Right lung (tissue), 2 donors: ENCODE measurements at regions not wholly inside any gene's neighbourhood (a gene's known extent, or its start where the extent isn't known, plus 50 kb on each side); places are given as distances from the start of the nearest gene placed in this dataset.
"Not testable (repeated sequence)": the region's sequence is repeated elsewhere in the genome, so short reads cannot be mapped to it uniquely, and the experiment has no call there.

Experiments used
- DNase-seq, 2 donors: peaks; one replicate each; pipeline ENCODE4 v3.0.0-alpha.2; 2013

DNA sequence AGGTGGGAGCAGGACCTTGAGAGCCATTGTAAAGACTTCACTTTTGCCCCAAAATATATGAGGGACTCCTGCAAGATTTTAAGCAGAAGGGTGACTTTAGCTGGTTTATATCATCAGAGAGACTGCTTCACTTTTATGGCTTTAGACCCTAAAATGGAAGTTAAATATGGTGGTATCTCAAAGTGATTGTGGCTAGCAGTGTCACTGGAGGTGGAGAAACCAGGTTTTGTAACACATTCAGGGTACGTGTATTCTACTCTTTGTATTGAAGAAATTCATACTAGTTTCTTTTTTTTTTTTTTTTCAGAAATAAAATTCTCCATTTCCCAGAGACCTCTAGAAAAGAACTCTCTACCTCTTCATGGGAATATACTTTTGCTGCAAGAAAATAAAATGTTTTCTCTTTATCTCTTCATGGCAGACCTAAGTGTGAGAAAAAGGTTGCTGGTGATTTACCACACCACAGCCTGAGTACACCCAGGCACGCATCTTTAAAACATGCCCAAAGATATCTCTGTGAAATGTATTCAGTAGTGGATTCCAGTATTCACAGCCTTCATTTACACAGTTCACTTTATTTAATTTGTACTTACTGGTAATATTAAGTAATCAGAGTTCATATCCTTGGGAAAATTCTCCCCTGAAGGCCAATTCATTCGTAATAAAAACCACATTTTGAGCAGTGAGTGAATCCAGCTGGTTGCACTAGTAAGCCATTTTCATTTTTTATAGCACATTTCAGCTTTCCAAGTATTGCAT lies 74.3 kb upstream of the GUCY1A1 start:
- peak in 1 of 2 donors; percentile 85 for DNase-seq

DNA sequence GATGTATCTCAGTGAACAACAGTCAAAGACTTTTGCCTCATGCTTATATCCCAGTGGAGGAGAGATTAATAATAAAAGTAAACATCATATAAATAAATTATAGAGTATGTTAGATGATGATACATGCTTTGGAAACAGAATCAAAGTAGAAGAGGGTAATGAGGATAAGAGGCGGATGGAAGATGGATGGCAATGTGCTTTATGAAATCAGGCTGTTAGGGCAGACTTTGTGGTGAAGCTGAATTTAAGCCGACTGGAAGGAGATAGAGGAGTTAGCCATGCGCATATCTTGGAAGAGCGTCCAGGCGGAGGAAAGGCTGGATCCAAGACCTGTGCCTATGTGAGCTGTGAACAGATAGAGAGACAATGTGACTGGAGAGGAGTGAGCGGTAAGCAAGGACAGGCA lies 74.9 kb upstream of the GUCY1A1 start:
- peak; percentile 71 to 84 for DNase-seq

DNA sequence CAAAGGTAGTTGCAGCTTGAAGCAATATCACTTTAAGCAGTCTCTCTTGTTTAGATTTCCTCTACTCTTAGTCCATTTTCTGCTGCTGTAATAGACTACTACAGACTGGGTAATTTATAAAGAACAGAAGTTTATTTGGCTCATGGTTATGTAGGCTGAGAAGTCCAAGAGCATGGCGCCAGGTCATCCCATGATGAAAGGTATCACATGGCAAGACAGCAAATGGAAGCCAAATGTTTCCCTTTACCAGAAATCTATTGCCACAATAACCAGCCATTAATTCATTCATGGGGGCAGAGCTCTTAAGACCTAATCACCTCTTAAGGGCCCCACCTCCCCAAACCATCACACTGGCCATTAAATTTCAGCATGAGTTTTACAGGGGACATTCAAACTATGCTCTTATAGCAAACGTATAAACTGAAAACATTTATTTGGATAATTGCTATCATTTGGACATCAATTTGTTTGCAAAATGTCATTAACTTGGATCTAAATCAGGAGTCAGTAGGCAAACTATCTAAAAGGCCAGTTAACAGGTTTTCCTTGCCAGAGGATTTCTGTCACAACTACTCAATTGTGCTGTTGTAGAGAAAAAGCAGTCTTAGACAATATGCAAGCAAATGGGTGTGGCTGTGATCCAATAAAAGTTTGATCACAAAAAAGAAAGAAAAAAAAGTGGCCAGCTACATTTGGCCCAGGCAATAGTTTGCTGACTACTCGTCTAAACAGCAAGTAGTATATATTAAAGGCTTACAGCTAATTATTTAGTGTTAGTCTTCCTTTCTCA lies 75.7 kb upstream of the GUCY1A1 start:
- DNase-seq = peak; percentile 88 to 94

DNA sequence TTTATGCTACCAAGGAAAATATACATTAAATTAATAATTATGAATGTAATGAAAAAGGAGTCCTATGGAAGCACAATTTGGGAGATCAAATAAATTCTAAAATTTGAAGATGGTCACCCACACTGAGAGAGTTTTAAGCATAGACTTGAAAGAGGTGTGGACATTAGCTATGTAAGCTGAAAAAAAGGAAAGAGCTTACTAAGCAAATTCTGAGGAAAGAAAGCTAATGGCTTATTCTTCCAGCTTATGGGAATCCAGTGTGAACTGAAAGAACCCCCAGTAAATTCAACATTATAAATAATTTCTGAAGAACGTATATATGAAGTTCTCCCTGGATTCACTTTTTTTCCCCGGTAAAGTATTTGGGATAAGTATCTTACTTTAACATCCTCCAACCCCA lies 78.2 kb upstream of the GUCY1A1 start:
- DNase-seq = no peak

DNA sequence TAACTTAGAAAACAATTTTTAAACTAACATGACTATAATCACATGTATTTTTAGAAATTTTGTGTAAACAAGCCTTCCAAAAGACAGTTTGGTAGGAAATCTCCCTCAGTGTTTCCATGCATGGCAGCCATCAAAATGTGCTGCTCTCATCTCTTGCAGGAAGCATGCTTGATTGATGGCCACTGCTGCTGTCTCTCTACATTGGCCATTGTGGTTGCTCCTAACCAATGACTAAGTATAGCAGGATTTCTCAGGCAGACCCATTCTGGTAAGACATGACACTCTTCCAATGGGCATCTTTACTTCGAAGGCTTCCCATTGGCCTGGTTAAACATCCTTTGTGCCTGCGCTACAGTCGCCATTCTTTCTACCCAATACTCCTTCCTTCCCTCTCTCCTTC lies 78.9 kb upstream of the GUCY1A1 start:
- DNase-seq = no peak

DNA sequence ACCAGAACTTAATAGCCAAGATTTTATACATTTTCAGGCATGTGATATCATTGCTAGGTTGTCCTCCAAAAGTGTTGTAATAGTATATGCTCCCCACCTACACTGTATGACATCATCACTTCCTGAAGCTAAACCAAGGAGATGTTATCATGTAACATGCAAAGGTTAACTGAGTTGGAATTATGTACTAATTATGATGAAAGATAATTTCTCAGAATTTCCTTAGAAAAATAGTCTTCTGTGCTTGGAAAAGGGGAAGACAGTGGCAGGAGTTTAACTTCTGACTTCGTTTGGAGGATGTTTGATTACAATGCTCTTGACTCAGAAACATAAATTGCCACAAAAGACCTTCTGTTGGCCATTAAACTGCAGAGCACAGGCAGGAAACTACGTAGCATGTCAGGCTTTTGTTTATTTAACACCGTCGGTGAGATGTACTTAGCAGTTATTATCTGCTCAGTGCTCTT lies 83.6 kb upstream of the GUCY1A1 start:
- DNase-seq = no peak

DNA sequence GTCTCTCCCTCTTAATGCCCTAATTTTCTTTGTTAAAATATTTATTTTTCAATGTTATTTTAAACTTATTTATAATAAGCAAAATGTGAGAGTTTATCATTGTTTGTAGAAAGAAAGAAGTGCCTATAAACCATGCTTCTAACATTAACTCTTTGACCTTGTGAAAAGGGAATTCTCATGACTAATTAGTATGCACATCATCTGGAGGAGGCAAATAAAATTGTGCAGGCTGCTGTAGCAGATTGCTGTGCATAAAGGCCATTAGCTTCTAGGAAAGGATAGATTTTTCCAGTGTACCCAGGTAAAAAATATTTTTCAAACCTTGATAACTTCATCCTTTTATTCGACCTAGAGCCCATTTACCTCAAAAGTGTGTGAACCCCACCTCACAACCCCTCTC lies 84.6 kb upstream of the GUCY1A1 start:
- DNase-seq = no peak

DNA sequence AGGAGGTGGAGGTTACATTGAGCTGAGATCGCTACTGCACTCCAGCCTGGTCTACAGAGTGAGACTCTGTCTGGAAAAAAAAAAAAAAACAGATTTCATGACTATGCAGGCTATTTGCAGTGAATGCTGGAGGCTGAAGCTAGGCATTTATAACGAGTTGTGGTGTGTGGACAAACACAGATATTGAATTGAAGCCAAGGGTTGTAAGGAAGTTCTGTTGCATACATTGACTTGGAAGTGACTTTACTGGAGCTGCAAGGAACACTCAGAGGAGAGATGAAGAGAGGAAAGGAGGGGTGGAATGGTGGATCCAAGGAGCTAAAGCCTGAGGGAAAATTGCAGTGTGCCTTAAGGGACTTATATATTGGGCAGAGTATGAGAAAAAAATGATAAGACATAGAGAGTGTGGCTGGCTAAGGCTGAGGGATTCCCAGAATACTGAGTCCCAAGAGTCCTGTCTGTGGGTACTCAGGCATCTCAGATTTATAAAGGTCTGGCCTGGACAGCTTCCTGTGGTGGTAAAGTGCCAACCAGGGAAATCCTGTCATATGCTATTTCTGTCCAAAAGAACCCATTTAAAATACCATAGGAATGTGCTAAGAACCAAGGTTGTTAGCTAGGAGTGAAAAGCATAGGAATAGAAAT lies 87.8 kb upstream of the GUCY1A1 start:
- peak in 1 of 2 donors; percentile 25 for DNase-seq

DNA sequence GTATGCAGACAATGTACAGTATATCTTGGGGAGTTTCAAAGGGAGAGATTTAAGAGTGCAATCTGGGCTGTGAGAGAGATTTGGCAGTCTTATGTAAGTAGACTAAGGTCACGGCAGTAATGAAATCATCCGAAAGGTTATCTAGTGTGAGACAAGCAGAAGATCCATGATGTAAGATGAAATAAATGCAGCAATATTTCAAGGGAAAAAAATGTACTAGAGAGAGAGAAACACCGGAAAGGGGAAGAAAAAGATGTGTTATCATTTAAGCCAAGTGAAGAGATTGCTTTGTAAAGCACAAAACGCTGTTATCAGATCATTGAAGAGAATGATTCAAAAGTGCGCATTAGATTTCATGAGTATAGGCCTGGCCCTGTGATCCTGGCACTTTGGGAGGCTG lies 88.4 kb upstream of the GUCY1A1 start:
- DNase-seq = peak in 1 of 2 donors; percentile 33

DNA sequence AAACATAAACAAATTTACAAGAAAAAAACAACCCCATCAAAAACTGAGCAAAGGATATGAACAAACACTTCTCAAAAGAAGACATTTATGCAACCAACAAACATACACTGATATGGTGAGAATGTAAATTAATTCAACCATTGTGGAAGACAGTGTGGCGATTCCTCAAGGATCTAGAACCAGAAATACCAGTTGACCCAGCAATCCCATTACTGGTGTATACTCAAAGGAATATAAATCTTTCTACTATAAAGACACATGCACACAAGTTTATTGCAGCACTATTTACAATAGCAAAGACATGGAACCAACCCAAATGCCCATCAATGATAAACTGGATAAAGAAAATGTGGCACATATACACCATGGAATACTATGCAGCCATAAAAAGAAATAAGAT lies 92.3 kb upstream of the GUCY1A1 start:
- not testable (repeated sequence) for DNase-seq

DNA sequence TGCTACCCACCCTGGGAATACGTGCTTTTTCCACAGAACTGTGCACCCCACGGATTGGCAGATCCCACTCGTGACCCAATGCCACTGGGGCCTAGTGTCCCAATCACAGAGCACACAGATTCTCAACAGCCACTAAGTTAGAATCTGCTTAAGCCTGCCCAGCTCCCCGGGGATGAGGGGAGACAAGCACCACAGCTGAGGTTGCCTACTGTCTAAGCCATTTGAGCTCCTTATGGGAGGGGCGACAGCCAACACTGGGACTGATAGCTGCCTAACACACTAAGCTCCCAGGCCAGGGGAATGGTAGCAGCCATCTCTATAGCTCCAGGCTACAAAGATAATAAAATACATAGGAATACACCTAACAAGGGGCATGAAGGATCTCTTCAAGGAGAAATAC lies 93.5 kb upstream of the GUCY1A1 start:
- no peak for DNase-seq

DNA sequence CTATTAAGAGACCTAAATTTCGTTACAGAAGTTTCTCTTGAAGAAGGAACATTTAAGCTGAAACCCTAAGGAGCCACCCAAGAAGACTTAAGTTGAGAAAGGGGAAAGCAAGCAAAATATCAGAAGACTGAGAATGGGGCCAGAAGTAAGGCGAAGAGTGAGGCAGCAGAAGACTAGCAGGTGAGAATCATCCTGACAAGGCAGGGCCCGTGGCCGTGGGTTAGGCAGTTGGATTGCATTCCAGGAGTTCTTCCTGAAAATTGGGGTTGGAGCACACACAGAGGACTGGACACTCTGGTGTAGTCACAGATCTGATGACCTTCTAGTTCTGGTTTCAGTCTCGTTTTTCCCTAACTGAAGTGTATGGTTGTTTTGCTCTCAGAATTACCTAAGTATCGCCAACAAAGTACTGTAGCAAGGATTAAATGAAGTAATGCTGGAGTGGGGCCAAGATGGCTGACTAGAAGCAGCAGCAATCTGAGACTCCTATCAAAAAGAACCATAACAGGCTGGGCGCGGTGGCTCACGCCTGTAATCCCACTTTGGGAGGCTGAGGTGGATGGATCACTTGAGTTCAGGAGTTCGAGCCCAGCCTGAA lies 94.4 kb upstream of the GUCY1A1 start:
- no peak for DNase-seq

DNA sequence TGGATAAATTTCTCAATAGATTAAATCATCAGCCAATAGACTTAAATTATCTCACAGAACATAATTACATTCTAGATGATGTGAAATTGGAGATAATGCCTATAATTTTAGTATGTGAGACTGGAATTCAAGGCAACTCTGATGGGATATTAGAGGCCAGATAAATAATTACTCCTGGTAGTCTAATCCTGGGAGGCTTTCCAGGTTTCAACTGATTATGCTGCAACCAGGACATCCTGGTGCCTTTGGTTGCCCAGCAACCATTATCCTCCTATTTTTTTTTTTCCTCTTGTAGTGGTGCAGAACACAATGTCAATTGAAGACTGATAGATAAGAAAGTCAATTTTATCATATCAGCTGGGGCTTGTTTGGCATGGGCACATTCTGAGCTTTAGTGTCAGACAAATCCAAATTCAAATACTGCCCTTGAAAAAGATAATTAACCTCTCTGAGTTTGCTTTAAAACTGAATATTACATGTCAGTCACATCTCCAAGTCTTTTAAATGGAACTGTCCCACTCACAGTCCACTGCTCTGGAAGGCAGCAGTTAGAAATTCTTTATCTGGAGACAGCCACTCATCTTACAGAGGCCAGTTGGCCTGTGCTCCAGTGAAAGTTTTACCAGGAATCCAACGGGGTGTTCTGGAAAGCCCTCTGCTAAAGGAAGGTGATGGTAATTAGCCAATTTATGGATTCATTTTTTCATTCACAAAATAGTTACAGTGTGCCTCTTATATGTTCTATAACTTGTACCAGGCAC lies 95.3 kb upstream of the GUCY1A1 start:
- DNase-seq = no peak

DNA sequence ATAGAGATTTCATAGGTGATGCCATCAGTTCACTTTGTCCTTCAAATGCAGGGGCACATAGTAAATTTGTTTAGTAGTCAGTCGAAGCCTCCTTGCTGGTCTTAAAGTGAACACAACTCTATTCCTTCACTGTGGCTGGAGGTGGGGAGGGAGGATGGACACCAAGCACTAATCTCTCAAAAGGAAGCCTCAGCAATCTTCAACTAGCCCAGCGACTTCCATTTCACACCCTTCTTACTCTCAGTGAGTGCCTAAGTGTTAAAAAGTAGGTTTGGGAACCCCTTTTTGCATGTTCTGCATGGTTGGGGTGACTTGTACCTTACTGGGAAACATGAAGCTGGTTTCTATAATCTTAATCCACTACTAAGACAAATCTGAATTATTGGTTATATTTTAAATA lies 96.0 kb upstream of the GUCY1A1 start:
- no peak for DNase-seq

DNA sequence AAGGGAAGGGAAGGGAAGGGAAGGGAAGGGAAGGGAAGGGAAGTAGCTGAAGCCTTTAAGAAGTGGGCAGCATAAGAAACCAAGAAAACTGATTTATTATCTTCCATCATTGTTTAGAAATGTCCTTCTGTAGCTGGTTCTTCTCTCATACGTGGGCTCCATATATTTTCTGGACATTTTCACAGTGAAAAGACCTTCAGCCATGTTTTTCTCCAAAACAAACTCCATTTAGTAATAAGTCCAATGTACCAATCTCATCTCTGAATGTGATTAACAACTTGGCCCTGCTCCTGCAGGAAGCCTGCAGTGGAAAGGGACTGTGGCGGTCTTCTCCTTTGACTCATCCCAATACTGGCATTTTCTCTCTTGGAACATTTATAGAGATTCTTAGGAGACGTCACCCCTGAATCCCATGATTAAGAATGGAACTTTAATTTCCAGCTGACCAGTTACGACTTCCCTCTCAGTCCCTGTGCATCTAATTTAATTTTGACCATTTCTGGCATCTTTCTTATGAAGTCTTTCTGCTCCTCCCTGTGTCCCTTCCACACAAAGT lies 96.6 kb upstream of the GUCY1A1 start:
- no peak for DNase-seq

DNA sequence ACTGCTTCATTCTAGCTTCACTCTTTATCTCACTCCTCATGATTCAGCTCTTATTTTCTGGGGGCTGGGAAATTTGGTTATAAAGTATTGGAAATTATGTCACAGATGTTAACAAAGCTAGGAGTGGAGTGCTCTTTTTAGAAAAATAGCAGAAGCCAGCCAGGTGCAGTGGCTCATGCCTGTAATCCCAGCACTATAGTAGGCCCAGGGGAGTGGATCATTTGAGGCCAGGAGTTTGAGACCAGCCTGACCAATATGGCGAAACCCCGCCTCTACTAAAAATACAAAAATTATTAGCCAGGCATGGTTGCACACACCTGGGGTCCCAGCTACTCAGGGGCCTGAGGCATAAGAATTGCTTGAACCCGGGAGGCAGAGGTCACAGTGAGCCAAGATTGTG lies 97.2 kb upstream of the GUCY1A1 start:
- DNase-seq = no peak

DNA sequence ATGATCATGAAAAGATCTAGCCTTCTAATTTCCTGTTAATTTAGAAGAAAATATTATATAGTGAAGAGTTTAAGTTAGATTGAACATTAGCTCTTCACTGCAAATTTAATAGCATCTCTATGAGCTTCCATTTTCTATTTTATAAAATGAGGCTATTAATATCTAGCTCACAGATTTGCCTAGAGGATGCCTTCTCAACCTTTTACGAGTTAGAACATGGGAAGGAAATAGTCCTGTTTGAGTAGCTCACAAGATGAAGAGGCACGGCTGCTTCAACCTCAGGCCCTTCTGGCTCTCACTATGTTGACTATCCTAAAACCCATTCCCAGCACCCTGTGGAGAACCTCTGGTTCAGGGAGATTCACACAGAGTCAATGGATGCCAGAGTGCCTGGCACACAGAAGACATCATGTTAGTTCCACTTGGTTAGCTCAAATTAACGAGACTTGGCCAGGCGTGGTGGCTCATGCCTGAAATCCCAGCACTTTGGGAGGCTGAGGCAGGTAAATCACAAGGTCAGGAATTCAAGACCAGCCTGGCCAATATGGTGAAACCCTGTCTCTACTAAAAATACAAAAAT lies 97.9 kb upstream of the GUCY1A1 start:
- DNase-seq = no peak

DNA sequence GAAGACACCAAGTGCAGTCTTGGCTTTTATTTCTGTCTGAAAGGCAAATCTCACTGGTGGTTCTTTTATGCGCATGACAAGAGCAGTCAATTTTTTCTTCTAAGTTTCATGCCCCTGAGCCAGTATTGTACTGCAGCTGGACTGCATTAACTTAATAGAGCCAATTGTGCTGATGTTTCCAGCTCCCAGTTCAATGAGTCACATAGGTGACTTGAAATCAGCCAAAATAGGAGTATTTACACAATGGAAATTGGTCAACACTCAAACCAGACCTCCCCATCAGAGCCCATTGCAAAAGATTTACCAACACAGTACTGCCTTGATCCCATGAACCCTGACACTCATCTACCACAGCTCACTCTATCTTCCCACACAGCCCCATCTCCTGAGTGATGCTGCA lies 100.3 kb upstream of the GUCY1A1 start:
- DNase-seq = no peak

DNA sequence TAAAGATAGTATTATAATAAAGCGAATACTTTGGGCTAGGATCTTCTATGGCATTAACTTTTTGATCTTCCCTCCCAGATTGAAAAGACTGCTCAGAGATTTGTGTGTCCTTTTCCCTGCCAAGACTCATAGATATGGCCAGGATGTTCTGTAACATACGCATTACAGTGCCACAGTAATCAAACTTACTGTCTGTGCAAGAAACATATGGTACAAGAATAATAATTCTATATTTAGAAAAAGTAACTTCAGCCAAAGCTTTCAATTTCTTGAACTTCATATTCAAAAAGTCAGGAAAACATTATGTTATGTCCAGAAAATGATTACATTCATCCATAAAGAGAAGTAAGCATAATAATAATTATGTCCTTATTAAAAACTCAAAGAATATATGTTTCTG lies 100.9 kb upstream of the GUCY1A1 start:
- DNase-seq = no peak

DNA sequence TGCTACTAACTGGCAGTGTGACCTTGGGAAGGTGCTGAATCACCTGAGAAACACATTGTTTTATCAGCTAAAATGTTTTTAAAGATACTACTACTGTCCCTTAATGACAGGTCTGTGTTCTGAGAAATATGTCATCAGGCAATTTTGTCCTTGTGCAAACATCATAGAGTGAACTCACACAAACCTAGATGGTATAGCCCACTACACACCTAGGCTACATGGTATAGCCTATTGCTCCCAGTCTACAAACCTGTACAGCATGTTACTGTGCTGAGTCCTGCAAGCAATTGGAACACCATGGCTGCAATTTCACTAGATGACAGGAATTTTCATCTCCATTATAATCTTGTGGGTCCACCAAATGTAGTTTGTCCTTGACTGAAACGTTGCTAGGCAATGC lies 101.3 kb upstream of the GUCY1A1 start:
- no peak for DNase-seq

DNA sequence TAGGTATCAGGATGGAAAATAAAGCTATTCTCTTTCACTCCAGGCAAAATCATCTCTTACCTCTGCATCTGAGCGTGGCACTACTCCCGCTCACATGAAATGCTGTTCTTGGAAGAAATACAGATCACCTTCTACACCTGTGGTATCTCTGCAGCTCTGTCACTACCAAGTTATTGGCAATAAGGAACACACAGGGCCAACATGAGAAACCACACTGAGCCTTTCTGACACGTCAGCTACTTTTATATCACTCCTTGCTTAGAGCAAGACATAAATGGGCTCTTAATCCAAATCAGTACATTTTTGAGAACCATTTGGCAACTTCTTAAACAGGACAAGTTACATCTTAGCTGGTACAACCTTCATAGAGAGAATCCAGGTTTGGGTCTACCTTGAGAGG lies 101.8 kb upstream of the GUCY1A1 start:
- no peak for DNase-seq
